Ovary (tissue), 7 donors: ENCODE measurements at regions not wholly inside any gene's neighbourhood (a gene's known extent, or its start where the extent isn't known, plus 50 kb on each side); places are given as distances from the start of the nearest gene placed in this dataset.
"Not testable (repeated sequence)": the region's sequence is repeated elsewhere in the genome, so short reads cannot be mapped to it uniquely, and the experiment has no call there.

Experiments
- DNase-seq, 5 donors: peaks; one replicate each; pipeline ENCODE4 v3.0.0-alpha.2; 2019 to 2020
- H3K27ac ChIP-seq, 2 donors: fragments of 200-600 bp; one replicate each; pipeline versions ENCODE4 v1.5.1 to v1.8.0; 2019 to 2022
- H3K27me3 ChIP-seq: fragments of 200-600 bp; one replicate; pipeline ENCODE4 v1.8.0; 2022
- H3K36me3 ChIP-seq: fragments of 200-600 bp; sonication (generic); one replicate; pipeline ENCODE4 v1.5.1; 2019
- H3K4me1 ChIP-seq: one replicate; pipeline ENCODE4 v1.8.1; 2013; ENCODE audit warnings: mild to moderate bottlenecking, moderate library complexity; ENCODE audit not compliant: insufficient read depth
- H3K4me3 ChIP-seq: fragments of 200-600 bp; sonication (generic); one replicate; pipeline ENCODE4 v1.5.1; 2017
- H3K9me3 ChIP-seq, 2 donors: fragments of 200-600 bp in 1 of 2; sonication (generic) in 1 of 2; one replicate each; pipeline versions ENCODE4 v1.5.1 to v1.8.1; 2013 to 2019; ENCODE audit warnings: mild to moderate bottlenecking in 1 of 2, moderate library complexity in 1 of 2
- EP300 ChIP-seq: sonication (generic); formaldehyde crosslinking; IDR thresholded peaks from one replicate; pipeline ENCODE4 v1.6.1; 2017; ENCODE audit warnings: antibody characterized with exemption
- POLR2A ChIP-seq: fragments of 450-650 bp; IDR thresholded peaks from one replicate; pipeline ENCODE4 v1.6.1; 2017; ENCODE audit warnings: antibody characterized with exemption, mild to moderate bottlenecking, moderate library complexity
- WGBS, 3 donors: extraction: QIAGEN DNeasy Blood & Tissue Kit in 1 of 3; methylation state at CpG; one replicate each; pipeline versions ENCODE4 v1.1.5 to v1.1.7; 2013 to 2017; 5-methylcytosine and 5-hydroxymethylcytosine counted together
- intact Hi-C, 4 donors: fragments of 100-400 bp; cut with DNase I; formaldehyde crosslinking; loops; one replicate each; pipeline versions ENCODE4 v1.11.0 to v1.15.1; 2022 to 2023
- TF ChIP-seq, protein P1 (sequence below), 3 donors: fragments of 450-650 bp in 2 of 3; fragments of 200-600 bp in 1 of 3; IDR thresholded peaks; one replicate each; pipeline versions ENCODE4 v1.5.1 to v1.8.0; 2016 to 2022; ENCODE audit warnings: antibody characterized with exemption in 3 of 3, mild to moderate bottlenecking in 1 of 3
- donor health status: DM: no; HTN: no; CAD: no; lungs with moderate emphysema.
- donor health status: DM: no; HTN: no; CAD: no.
- donor health status: Bipolar disorder and iron deficiency.
- donor health status: DM: no; HTN: no; CAD: no.
- donor health status: DM: yes; HTN: yes; CAD: no.

DNA sequence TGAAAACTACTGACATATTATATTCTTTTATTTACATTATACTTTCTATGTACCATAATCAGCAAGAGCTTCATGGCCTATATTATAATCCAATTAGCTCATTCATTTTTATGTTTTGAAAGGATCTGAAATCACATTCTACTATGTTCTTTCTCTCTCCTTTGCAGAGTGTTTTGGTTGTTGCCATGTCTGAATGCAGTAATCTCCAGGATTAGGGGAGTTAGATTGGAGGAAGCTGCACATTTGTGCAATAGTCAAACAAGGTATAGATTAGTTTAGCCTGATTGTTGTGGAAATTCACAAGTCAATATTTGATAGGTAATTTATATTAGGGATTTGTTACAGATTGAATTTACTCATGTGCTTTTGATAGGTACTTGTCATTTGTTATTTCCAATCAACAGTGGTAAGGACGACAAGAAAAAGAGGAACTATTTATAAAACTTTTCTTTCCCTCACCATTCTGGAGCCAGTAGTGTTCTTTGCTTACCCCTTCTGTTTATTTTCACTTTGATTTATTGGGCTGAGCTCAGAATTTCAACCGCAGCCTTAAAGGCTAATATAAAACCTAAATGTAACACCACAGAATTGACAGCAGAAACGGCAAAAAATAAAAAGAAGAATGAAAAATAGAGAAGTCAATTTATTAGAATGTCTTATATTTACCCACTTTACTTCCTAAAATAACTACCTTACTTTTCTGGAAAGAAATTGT is 597.0 kb downstream of the CHSY3 start:
- H3K4me1 ChIP-seq: no peaks in the 10 kb centered on the region
- no peak for TF ChIP-seq POLR2A
- no peak for TF ChIP-seq EP300
- TF ChIP-seq, protein P1, sequence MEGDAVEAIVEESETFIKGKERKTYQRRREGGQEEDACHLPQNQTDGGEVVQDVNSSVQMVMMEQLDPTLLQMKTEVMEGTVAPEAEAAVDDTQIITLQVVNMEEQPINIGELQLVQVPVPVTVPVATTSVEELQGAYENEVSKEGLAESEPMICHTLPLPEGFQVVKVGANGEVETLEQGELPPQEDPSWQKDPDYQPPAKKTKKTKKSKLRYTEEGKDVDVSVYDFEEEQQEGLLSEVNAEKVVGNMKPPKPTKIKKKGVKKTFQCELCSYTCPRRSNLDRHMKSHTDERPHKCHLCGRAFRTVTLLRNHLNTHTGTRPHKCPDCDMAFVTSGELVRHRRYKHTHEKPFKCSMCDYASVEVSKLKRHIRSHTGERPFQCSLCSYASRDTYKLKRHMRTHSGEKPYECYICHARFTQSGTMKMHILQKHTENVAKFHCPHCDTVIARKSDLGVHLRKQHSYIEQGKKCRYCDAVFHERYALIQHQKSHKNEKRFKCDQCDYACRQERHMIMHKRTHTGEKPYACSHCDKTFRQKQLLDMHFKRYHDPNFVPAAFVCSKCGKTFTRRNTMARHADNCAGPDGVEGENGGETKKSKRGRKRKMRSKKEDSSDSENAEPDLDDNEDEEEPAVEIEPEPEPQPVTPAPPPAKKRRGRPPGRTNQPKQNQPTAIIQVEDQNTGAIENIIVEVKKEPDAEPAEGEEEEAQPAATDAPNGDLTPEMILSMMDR (IDR thresholded peaks at IDR 0.05): no peak
- 18 to 22% (median 20%) methylated on average over 3 of the region's 3 CpGs for WGBS, 3 donors
- no peak for DNase-seq
- no peak overlapping the region for H3K27ac ChIP-seq
- no peaks in the 10 kb centered on the region for H3K27me3 ChIP-seq
- no peaks in the 10 kb centered on the region for H3K36me3 ChIP-seq
- intact Hi-C loops: no loop called here
- no peak overlapping the region for H3K4me3 ChIP-seq
- no peaks in the 10 kb centered on the region for H3K9me3 ChIP-seq

DNA sequence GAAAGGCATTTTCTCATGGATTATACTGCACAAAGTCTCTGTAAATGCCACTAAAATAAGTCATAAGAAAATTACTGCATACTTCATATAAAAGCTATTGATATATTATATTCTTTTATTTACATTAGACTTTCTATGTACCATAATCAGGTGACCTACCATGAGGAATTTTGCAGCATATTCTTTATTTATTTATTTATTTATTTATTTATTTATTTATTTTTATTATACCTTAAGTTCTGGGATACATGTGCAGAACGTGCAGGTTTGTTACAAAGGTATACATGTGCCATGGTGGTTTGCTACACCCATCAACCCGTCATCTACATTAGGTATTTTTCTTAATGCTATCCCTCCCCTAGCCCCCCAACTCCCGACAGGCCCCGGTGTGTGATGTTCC is 596.2 kb downstream of the CHSY3 start:
- intact Hi-C loops, H3K27me3 ChIP-seq: not testable (repeated sequence)
- WGBS, 3 donors: 78 to 87% (median 85%) methylated on average over 4 of the region's 4 CpGs

DNA sequence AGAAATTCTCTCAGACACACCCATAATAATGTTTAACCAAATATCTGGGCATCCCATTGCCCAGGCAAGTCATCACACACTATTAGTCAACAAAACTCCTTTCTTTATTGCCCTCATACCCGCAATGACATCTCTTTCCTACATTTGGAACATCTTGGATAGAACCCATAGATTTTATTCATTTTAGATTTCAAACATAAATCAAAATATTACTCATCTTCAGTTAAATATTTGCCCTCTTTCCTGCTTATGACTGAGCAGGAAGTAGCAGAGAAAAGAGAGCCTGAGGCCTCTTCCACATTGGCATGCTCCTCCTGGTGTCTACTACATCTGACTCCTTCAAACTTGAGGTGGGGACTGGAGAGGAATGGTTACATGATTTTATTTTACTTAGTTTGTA is 592.0 kb downstream of the CHSY3 start:
- intact Hi-C loops: no loop called here
- H3K27me3 ChIP-seq: no peaks in the 10 kb centered on the region
- 88 to 95% (median 90%) methylated on average over 1 of the region's 1 CpG for WGBS, 3 donors

More for the DNA sequence above, 596.2 kb downstream of the CHSY3 start:
- not testable (repeated sequence) for H3K4me3 ChIP-seq, DNase-seq, H3K36me3 ChIP-seq, H3K4me1 ChIP-seq, H3K9me3 ChIP-seq, H3K27ac ChIP-seq

DNA sequence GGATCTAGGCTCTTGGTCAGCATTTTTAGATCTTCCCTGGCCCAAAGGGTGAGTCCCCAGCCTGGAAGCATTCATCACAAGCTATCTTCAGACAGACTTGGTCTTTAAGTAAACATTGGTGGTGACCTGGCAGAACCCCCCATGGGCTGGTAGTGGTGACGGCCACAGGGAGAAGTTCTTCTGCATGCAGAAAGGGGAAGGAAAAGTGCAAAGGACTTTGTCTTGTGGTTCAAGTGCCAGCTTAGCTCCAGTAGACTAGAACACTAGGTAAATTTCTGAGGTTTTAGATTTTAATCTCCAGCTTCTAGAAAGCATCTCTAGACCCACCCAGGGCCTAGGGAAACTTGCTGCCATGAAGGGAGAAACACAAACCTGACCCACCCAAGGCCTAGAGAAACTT is 584.0 kb downstream of the CHSY3 start:
- WGBS, 3 donors: 81 to 96% (median 84%) methylated on average over 1 of the region's 1 CpG
- Histone ChIP-seq H3K27me3 (no peaks in the 10 kb centered on the region), H3K4me1 (no peaks in the 10 kb centered on the region), H3K27ac (no peak overlapping the region), H3K4me3 (no peak overlapping the region), H3K9me3 (no peaks in the 10 kb centered on the region), H3K36me3 (no peaks in the 10 kb centered on the region)
- TF ChIP-seq, protein P1 (IDR thresholded peaks at IDR 0.05): no peak
- TF ChIP-seq POLR2A (no peak), EP300 (no peak)
- intact Hi-C loops: no loop called here
- no peak for DNase-seq

More for the DNA sequence above, 592.0 kb downstream of the CHSY3 start:
- Histone ChIP-seq H3K36me3 (no peaks in the 10 kb centered on the region), H3K4me1 (no peaks in the 10 kb centered on the region), H3K27ac (no peak overlapping the region), H3K4me3 (no peak overlapping the region), H3K9me3 (no peaks in the 10 kb centered on the region)
- TF ChIP-seq EP300 (no peak), POLR2A (no peak)
- TF ChIP-seq, protein P1 (IDR thresholded peaks at IDR 0.05): no peak
- DNase-seq: no peak

DNA sequence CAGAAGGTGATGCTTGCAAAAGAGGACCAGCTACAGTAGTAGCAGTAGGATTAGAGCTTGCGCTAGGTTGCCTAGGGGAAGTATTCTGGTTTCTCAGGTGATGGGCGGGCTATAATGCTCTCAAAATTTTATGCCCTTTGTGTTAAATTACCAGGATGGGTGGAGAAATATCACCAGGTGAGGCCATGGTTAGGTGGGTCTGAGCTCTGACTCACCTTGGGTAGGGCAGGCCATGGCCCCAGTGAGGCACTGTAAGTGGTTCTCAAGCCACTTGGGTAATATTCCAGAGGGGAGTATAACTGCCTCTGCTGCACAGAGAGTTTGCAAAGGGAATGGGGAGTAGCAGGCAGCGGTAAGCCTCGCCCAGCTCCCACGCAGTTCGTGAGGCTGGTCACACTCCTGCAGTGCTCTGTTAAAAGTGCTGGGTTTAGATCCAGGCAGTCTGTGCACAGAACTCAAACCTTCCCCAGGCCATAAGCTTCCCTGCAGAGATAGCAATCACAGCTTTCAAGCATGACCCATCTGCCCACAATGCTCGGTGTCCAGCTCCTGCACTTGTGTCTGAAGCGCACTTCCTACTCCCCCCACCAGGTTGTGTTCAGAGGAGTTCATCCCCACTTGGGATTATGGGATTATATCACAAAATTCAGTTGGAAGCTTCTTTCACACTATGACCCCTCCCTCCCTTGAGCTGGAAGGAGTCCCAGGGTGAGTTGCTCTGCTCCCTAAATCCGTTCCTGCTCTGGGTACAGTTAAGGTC is 575.0 kb downstream of the CHSY3 start:
- intact Hi-C loops: no loop called here
- TF ChIP-seq, protein P1 (IDR thresholded peaks at IDR 0.05): no peak
- TF ChIP-seq EP300 (no peak), POLR2A (no peak)
- Histone ChIP-seq H3K4me3 (no peak overlapping the region), H3K4me1 (no peaks in the 10 kb centered on the region), H3K27me3 (no peaks in the 10 kb centered on the region), H3K27ac (no peak overlapping the region), H3K36me3 (no peaks in the 10 kb centered on the region), H3K9me3 (no peaks in the 10 kb centered on the region)
- WGBS, 3 donors: 70 to 80% (median 77%) methylated on average over 9 of the region's 9 CpGs
- no peak for DNase-seq
